SKM-1 (cell line): ENCODE measurements at regions not wholly inside any gene's neighbourhood (a gene's known extent, or its start where the extent isn't known, plus 50 kb on each side); places are given as distances from the start of the nearest gene placed in this dataset.

Experiments used
- DNase-seq: peaks from one replicate; lab custom pipeline; 2025; ENCODE audit not compliant: unreplicated experiment; lab: John Stamatoyannopoulos, UW

DNA sequence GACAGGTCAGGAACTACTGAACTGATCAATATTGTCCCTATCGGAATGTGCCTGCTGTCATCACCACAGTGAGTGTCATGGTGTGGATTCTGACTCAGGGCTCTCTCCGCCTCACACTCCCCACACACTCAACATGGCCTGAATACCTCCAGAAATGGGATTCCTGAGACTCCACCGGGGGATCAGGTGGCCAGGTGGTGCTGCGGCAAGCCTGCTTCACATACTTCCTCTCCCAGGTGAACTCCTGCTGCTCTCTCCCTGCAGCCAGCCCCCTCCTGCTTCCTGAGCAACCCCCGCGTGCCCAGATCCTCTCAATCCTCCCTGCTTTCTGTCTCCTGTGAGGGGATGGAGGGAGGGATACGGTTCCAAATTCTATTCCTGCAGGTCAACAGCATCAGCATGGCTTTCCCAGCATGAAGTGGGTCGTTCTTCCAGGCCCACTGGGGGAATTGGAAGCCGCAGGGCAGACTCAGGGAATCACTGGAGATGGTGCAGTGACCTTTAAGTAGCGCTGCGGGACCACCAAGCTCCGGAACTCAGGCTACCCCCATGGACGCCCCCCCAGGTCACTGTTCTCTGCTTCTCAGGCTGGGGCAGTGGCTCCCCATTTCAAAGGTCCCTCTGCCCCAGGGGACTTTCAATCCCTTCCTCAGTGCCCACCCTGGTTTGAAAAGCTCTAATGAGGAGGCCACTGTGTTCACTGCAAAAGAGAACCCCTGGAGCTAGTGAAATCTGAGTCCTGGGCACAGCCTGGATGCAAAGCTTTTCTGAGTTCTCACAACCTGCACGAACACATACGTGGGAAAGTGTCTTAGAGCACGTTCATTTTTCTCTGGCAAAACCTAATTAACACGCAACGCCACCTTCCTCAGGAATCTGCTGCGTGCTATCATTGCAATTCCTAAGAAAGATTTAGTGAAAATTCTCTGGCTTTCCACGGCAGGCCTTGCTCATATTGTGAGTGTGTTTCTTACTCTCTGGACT is 168.4 kb downstream of the ZFP36L2 start:
- DNase-seq: no peak

DNA sequence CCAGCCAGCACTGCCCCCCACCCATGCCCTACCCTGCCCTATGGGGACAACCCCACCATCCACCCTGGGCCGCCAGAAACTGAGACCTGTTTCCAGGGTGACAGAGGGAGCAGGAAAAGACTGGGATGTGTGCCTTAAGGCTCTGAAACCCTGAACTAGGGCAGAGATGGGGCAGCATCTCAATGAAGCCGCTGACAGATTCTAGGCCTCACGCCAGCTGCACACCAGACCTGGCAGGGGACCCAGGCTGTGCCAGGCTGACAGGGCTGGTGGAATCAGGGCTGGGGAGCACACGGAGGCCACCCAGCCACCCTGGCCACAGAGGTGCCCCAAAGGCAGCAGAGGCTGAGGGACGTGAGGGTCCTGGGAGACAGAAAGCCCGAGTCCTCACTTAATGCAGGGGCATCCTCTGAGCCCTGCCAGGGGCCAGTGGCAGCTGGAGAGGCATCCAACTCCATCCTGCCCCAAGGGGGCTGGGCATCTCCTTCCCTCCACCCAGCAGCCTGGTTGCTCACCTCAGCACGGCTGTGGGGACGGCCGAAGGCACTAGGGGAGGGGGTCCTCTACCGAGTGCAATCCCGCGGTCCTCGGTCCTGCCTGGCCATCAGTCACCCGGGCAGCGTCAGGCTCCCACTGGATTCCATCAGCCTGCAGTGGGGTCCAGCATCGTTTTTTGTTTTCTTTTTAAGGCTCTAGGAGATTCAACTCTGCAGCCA is 169.2 kb downstream of the ZFP36L2 start:
- DNase-seq: no peak

DNA sequence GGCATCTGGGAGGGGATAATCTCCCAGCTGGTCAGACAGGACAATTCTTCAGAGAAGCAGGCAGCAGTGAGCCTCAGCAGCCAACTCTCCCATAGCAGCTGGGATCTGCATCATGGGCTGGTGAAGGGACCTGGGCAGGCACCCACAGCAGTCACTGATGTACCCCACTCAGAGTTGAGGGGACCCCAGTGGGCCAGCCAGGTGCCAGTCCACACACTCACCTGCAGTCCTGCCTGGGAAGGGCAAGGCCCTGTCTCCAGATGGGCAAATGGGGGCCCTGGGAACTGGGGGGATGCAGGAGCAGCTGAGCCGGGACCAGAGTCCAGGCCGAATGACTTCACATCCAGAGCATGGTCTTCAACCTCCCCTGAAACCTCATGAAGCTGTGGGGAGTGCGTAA is 170.4 kb downstream of the ZFP36L2 start:
- DNase-seq: no peak

DNA sequence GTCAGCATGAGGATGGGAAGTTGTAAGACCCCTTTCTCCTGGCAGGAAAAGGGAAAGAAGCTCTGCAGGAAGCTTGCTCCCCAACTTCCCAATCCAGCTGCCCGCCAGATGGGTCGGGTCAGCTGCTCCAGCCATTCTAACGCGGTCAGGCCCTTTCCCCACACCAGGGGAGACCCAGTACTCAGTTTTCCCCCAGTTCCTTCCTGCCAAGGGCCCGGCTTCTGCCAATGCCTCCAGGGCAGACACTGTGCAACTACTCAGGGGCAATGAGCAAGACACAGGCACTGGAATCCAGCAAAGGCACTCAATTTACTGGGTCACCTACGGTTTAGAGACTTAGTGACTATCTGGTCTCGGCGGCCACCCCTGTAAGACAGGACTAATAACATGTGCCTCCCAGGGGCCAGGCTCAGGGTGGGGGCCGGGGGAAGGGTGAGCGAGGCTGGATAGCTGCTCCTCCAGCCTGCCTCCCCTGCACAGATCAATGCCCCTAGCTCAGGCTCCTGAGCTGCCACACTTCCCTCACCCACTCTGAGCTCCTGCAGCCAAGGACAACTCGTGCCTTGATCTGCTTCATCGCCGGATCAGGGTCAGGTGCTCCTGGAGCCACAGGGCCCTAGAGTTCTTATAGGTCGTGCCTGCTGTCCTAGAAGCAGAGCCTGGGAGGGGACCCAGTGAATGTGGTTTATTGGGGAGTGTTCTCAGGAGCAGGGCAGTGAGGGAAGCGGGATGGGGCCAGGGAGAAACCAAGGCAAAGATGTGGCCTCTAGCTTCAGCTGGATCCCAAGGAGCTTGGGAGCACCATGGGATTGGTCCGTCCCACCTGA is 171.1 kb downstream of the ZFP36L2 start:
- DNase-seq: no peak

DNA sequence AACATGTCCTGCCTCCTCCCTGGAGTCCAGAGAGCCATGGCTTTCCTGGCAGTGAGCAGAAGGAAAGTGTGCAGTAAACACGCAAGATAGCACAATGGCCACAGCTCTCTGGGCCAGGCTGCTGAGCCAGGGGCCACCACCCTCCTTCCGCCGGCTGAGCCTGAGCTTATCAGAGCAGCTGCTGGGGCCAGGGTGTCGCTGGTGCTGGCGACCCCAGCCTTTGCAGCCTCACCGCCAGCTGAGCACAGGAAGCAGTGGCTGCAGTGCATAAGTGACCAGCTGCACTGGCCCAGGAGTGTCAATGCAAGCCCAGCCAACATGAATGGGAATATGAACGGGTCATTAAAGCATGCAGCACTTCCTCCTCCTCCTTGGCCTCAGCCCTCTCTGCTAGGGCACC is 172.0 kb downstream of the ZFP36L2 start:
- DNase-seq: no peak

DNA sequence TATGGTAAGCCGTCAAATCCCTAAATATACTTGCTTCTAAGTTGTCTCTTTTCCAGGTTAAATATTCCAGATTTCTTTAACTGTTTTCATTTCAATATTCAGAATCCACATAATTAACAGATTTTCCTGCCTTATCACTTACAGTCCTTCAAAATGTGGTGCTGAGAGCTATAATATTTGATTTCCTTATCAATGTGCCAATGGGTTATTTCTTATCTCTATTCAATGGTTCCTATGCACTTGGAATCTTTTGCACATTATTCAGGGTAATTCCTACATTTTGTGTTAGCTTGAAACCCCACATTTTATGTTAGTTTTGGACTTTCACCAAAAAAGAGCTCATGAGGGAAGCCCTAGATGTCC is 173.5 kb downstream of the ZFP36L2 start:
- DNase-seq: no peak

DNA sequence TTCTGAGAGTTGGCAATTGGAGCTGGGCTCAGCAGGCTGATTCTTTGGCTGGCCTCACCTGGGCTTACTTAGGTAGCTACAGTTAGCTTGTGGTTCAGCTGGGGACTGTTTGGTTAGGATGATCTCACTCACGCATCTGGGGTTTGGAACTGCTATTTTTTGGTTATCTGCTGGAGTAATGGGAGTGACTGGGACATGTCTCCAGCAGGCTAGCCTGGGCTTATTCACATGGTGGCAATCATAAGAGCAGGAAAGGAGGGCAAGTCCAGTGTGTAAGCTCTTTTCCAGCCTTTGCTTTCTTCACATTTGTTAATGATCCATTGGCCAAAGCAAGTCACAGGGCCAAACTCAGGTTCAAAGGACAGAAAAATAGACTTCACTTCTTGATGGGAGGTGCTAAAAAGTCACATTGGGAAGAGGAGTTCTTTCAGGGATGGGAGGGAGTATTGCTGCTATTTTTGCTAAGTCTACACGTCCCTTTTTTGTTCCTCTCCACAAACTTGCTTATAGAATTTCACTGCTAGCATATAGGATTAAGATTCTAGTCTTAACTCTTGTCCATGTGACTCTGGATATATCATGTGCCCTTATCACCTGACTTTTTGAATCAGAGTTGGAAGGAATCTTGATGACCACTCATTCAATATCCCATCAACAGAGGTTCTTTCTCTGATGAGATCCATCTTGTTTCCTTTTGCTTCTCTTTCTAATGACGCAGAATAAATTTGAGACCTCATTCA is 174.0 kb downstream of the ZFP36L2 start:
- DNase-seq: no peak

DNA sequence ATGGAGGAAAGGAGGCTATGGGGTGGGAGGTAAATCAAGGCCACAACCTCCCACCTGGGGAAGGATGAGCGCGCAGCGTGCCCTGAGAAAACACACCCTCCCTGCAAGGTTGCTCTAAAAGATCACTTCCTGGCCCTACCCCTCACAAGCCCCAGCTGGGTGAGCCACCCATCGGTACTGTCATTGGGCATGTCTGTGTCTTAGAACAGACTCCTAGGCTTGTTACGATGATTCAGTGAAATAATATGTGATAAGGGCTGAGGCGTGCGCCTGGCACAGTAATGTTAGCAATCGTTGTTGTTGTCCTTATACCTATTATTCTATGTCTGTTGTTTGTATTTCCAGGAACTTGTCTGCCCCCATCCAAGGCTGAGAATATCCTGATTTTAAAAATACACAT is 175.1 kb downstream of the ZFP36L2 start:
- no peak for DNase-seq

DNA sequence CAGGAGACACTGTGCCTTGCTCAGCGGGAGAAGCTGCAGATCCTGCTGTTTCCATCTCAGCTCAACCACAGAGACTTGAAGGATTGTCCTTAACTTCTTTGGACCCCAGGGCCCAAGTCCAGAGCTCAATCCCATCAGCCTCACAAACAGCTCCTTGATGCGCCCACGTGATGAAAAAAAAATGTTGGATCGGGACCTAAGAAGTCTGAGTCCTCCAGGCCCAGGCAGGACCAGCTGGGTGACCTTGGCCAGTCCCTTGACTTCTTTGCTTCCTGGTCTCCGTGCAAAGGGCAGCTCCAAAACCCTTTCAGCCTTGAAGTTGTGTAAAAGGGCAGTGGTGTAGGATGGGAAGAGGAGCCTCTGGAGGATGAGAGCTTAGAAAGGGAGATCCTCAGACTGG is 175.5 kb downstream of the ZFP36L2 start:
- no peak for DNase-seq

DNA sequence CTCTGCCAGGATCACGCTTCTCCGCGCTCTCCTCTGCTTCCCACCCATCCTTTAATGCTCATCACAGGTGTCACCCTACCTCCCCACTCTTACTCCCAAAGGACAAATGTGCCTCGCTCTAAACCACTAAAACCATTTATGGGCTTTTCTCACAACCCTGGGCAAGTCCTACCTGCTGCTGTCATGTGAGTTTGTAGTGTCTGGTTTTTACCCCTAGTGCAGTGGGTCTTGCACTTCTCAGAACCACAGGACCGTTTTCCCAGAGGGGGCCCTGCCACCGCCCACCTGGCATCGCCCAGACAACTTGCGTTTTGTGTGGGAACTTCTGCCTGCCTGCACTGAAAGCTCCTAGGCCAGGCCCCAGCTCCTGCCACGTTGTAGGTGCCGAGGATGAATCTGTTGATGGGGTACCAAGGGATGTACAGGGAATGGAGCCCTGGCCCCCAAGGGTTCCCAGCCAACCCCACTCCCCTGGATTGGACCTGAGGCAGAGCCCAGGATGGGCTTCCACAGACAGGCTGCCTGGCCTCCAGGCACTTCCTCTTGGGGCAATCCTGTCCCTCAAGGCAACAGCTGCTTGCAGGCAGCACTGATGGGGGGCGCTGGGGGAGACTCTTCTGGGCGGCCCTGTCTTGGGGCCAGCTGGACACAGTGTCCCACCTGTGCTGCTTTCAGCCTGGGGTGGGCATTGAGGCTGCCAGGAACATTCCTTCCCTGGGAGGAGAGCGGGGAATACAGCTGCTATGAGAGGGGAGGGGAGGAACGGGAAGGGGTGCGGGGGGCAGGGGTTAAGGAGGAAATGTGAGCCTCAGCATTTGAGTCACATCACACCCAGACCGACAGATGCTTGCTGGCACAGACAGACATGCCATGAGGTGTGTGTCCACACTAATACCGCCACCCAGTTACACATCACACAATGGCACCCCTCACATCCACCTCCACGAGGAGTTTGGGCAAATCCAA is 176.3 kb downstream of the ZFP36L2 start:
- no peak for DNase-seq

DNA sequence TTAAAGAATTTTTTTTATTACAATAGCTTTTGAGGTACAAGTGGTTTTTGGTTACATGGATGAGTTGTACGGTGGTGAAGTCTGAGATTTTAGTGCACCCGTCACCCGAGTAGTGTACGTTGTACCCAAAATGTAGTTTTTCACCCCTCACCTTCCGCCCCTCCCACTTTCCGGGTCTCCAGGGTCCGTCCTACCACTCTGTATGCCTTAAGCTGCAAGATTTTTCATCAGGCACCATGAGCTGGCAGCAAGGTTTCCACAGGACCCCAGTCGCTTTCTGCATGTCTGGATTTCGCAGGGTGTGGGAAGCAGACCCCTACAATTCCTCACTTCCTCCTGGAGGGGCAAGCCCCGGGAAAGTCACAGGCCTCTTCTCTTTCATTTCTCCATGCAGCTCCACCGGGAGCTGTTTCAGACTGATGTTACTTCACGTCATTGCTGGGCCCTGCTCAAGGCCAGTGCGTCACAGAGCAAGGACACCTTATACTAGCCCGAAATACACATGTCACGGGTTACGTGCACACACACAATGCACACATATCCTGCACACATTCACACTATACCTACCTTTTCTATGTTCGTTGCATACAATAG is 179.1 kb downstream of the ZFP36L2 start:
- DNase-seq: no peak

DNA sequence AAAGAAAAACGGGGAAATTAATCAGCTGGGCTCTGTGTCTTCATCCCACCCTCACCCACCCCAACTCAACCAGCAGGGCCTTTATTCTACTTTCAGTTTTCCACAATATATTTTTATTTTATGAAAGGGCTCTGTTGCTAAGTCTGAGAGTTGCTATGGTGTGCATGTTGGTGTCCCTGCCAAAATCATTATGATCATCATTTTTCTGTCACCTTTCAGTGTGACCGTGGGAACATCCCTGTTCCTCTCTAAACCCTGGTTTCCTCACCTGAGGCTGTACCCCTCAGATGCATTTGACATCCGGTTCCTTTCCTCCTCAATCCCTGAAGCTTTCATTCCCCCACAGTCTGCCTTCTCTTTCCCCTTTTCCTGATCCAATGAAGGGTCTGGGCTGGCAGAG is 180.5 kb downstream of the ZFP36L2 start:
- no peak for DNase-seq

DNA sequence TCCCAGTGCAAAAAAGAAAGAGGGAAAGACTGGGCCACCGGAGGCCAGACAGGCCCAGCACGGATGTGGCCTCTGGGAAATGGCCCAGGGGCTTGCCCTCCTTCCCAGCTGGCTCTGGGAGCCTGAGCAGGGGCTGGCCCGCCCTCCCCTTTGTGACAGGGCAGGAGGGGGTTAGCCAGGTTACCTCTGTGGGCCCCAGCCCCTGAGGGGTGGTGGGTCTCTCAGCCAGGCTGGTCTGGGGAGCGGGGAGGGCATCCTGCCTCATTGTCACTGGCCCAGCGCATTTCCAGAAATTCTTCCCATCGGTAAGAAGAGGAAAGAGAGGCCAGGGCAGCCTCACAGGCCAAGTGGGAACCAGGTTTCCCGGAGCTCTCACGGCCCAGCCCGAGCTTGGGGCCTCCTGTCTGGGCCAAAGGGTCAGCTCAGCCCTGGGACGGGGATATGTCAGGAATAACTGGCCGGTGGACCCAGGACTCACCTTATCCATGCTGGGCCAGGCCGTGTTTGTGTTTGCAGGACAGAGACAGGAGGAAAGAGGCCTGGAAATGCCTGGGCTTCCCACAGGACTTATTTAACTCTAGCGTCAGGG is 182.2 kb downstream of the ZFP36L2 start:
- no peak for DNase-seq

DNA sequence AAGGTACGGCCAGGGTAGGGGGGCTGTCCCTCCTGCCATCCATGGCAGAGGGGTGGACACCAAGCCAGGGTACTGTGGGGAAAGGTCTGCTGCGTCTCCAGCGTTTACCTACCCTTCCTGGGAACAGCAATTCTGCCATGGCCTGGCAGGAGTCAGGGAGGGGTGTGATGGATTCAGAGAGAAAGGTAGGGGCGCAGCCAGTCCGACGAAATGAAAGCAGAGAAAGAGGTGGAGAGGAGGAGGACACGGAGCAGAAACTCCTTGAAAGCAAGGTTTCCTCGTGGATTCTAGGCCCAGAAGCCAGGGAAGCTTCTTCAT is 182.9 kb downstream of the ZFP36L2 start:
- DNase-seq: no peak

DNA sequence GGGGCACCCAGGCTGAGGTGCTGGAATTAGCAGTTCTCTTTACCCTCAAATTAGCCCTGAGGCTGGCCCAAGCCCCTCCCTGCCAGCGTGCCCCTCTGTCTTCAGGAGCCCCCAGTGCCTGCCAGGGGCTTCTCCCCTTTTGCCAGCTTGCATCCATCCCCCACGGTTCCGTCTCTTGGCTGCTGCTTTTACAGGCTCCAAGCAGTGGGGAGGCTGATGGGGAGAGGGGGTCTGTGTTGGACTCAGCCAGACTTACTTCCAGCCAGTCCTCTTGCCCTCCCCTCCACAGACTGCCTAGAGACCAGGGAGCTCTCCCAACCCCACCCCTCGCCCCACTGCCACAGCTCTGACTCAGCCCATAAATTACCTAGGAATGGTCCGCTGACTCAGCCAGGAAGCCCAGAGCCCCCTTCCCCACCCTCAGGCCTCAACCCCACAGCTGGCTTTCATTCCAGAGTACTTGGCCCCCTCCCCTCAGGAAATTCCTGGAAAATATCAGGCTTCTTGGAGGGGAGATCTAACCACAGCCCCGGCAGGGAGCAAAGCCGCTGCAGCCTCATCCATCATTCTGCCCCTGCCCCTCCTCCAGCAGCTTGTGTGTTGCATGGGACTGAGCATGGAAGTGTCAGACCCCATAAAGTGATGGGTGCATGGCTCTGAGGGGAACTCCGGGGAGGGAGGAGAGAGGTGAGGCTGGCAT is 184.6 kb downstream of the ZFP36L2 start:
- no peak for DNase-seq

DNA sequence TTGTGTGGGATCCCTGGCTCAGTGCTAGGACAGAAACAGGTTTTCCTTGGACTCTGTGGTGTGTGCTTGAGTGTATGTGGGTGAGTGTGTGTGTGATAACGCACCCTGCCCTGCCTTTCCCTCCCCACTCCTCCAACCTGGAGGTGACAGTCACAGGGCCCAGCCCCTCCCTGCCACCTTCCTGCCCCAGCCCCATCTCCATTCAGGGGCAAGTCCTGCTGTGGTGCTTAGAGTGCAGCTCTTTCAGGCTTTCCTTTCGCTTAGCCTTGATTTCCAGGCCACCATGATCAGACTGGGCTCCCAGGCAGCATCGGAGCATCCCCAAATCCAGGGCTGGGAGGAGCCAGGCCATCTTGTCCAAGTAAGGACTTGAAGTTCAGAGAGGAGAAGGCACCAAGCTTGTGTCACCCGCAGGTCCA is 185.2 kb downstream of the ZFP36L2 start:
- no peak for DNase-seq

DNA sequence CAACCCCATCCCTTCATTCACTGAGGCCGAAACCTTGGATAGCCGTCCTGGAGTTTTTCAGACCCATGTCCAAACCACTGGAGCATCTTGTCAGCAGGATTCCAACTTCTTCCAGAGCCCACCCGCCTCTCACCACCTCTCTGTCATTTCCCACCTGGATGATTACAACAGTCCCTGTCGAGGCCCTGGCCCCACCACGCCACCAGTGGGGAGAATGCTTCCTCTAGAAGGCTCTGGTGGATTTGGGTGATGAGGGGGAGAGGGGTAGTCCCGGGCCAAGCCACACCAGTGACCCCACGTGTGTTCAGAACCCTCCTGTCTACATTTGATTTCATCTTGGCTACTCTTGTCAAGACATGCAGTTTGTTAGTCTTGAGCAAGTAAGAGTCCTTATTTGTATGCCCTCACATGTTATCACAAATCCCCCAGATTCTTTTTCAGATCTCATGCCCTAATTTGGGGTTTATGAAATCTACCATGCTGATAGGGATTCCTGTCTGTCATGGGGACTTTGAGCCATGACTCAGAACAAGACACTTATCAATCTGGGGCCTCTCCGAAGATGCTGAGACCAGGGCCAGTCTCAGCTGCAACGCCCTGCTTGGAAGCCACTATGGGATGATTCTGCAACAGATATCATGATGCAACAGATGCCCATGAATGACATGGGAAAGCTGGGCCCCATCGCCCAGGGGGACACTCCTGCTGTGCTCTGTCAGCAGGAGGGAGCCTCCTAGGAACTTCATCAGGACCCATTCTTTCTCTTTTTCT is 186.1 kb downstream of the ZFP36L2 start:
- no peak for DNase-seq
